ENCODE measurements at regions not wholly inside any gene's neighbourhood (a gene's known extent, or its start where the extent isn't known, plus 50 kb on each side); places are given as distances from the start of the nearest gene placed in this dataset.

DNA sequence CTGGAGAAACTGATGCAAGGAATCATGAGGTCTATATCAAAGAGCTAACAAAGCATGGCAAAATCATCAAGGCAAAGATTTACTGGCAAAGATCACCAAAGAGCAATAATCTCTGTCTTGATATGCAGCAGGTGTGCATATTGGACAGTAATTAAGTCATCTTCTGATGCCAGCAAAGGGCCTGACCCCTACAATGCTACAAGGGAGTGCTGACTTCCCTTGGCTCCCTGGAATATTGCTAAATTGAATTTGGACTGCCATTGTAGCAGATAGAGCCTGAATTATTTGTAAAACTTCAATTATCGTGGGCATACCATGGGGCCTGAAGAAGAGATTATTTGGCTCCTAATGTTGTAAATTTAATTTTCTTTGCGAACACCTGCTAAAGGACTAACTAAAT, 307.9 kb upstream of the SYT1 start:
- WGBS: 91% methylated on average over 2 of the region's 2 CpGs
- H3K27ac ChIP-seq: no peak overlapping the region
- H3K27me3 ChIP-seq: no peaks in the 10 kb centered on the region
- no peaks in the 10 kb centered on the region for H3K4me1 ChIP-seq
- H3K9me3 ChIP-seq: no peaks in the 10 kb centered on the region
- TF ChIP-seq POLR2AphosphoS5 (IDR thresholded peaks at IDR 0.05) (no peak), POLR2A (IDR thresholded peaks at IDR 0.05) (no peak), EP300 (IDR thresholded peaks at IDR 0.05) (no peak)
- TF ChIP-seq, protein P1, sequence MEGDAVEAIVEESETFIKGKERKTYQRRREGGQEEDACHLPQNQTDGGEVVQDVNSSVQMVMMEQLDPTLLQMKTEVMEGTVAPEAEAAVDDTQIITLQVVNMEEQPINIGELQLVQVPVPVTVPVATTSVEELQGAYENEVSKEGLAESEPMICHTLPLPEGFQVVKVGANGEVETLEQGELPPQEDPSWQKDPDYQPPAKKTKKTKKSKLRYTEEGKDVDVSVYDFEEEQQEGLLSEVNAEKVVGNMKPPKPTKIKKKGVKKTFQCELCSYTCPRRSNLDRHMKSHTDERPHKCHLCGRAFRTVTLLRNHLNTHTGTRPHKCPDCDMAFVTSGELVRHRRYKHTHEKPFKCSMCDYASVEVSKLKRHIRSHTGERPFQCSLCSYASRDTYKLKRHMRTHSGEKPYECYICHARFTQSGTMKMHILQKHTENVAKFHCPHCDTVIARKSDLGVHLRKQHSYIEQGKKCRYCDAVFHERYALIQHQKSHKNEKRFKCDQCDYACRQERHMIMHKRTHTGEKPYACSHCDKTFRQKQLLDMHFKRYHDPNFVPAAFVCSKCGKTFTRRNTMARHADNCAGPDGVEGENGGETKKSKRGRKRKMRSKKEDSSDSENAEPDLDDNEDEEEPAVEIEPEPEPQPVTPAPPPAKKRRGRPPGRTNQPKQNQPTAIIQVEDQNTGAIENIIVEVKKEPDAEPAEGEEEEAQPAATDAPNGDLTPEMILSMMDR (IDR thresholded peaks at IDR 0.05): no peak
- no peak for DNase-seq (ENCODE audit: low spot score in 2 of 2)
- H3K36me3 ChIP-seq: no peaks in the 10 kb centered on the region
- no peak overlapping the region for H3K4me3 ChIP-seq

DNA sequence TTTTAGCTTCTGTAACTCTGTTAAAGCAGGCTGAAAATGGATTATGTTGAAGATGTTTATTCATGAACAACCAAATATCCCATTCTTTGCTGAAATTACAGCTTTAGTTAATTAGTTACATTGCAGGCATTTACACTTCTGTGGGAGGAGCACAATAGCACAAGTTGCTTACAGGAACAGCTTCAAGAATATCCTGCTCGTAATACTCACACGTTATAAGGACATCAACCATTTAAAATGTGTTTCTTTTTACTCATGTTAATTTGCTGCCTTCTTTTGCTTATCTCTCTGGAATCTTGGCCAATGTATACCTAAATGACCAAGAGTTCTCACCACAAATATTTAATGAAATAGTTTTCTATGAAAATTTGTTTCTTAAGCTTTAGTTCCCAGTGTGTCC, 305.2 kb upstream of the SYT1 start:
- 47% methylated on average over 2 of the region's 2 CpGs for WGBS
- Histone ChIP-seq H3K4me1 (no peaks in the 10 kb centered on the region), H3K27ac (no peak overlapping the region), H3K36me3 (no peaks in the 10 kb centered on the region), H3K27me3 (no peaks in the 10 kb centered on the region), H3K4me3 (no peak overlapping the region), H3K9me3 (no peaks in the 10 kb centered on the region)
- no peak for DNase-seq (ENCODE audit: low spot score in 2 of 2)
- TF ChIP-seq POLR2AphosphoS5 (IDR thresholded peaks at IDR 0.05): no peak
- no peak for TF ChIP-seq EP300 (IDR thresholded peaks at IDR 0.05)
- TF ChIP-seq POLR2A (IDR thresholded peaks at IDR 0.05): no peak
- TF ChIP-seq, protein P1 (IDR thresholded peaks at IDR 0.05): no peak

DNA sequence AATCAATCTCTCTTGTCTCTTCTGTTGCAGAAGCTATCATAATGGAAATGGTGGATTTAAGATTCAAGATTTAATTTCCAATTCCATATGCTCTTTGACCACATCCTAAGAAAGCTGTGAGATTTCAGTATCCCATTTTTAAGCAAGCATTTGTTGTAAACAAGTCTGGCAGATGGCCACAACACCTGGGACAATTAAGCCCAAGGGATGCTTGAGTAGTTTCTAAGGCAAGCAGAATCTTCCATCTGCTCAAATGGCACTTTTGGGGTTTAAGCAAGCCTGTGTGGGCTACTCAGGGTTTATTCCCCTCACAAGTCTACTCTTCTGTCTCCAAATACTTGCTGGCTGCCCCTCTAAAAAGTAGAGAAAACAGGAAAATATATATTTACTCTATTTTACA, 304.7 kb upstream of the SYT1 start:
- DNase-seq (ENCODE audit: low spot score in 2 of 2): no peak
- no peak overlapping the region for H3K27ac ChIP-seq
- no peak for TF ChIP-seq EP300 (IDR thresholded peaks at IDR 0.05)
- no peak for TF ChIP-seq POLR2A (IDR thresholded peaks at IDR 0.05)
- no peak for TF ChIP-seq POLR2AphosphoS5 (IDR thresholded peaks at IDR 0.05)
- TF ChIP-seq, protein P1 (IDR thresholded peaks at IDR 0.05): no peak
- H3K36me3 ChIP-seq: no peaks in the 10 kb centered on the region
- no peaks in the 10 kb centered on the region for H3K9me3 ChIP-seq
- H3K27me3 ChIP-seq: no peaks in the 10 kb centered on the region
- H3K4me3 ChIP-seq: no peak overlapping the region
- no peaks in the 10 kb centered on the region for H3K4me1 ChIP-seq

DNA sequence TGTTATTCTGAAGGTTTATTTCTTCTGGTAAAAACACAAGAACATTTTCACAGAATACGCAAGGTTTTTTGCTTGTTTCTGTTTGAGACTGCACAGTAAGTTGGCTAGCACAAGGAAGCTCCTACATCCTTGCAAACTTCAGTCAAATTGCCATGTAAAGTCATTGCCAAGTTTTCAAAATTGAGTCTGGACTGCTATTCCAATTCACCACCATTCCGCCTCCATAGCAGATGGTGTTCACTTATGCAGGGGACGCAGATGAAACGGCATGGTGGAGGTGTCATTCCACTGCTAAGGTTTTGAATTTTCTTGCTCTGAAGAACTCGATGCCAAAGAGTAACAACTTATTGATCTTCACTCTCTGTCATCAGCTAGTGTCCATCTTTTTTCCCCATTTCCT, 303.9 kb upstream of the SYT1 start:
- H3K9me3 ChIP-seq: no peaks in the 10 kb centered on the region
- no peaks in the 10 kb centered on the region for H3K36me3 ChIP-seq
- TF ChIP-seq POLR2A (IDR thresholded peaks at IDR 0.05) (no peak), POLR2AphosphoS5 (IDR thresholded peaks at IDR 0.05) (no peak), EP300 (IDR thresholded peaks at IDR 0.05) (no peak)
- TF ChIP-seq, protein P1 (IDR thresholded peaks at IDR 0.05): no peak
- DNase-seq (ENCODE audit: low spot score in 2 of 2): no peak
- no peak overlapping the region for H3K4me3 ChIP-seq
- WGBS: 96% methylated on average over 5 of the region's 5 CpGs
- H3K27me3 ChIP-seq: no peaks in the 10 kb centered on the region
- no peaks in the 10 kb centered on the region for H3K4me1 ChIP-seq
- H3K27ac ChIP-seq: no peak overlapping the region

DNA sequence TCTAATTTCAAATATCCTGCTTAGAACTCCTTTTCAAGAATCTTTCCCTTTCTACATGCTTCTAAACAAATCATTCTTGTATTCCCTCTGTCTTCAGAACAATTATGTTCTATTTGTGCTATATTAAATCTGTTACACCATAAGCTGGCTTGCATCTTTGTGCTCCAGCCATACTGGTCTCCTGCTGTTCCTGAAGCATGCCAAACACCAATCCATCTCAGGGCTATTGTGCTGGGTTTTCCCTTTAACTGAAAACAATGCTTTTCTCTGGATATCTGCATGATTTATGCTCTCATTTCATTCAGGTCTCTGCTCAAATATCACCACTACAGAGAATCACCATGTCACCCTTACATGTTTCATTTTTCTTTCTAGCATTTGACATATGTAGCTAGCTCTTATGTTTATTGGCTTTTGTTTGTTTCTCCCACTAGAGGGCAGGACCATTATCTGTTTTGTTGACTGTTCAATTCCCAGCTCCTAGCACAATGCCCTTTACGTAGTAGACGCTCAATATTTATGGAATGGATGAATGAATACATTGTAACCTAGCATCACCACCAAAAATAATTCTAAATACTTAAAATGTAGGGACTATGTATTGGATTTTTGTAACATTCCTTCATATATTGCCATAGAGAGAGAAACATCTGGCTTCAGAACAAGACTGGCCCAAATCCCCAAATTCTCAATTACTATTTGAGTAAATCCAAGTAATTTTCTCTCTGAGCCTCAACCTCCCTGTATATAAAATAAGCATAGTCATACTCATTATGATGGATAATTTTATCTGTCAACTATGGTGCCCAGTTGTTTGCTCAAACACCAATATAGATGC, 302.0 kb upstream of the SYT1 start:
- Histone ChIP-seq H3K4me1 (no peaks in the 10 kb centered on the region), H3K9me3 (no peaks in the 10 kb centered on the region), H3K27ac (no peak overlapping the region), H3K4me3 (no peak overlapping the region), H3K36me3 (no peaks in the 10 kb centered on the region), H3K27me3 (no peaks in the 10 kb centered on the region)
- WGBS: 72% methylated on average over 2 of the region's 2 CpGs
- no peak for TF ChIP-seq POLR2AphosphoS5 (IDR thresholded peaks at IDR 0.05)
- TF ChIP-seq, protein P1 (IDR thresholded peaks at IDR 0.05): no peak
- TF ChIP-seq EP300 (IDR thresholded peaks at IDR 0.05): no peak
- no peak for TF ChIP-seq POLR2A (IDR thresholded peaks at IDR 0.05)
- no peak for DNase-seq (ENCODE audit: low spot score in 2 of 2)

All from suprapubic skin (tissue), 4 donors.